ENCODE measurements at regions not wholly inside any gene's neighbourhood (a gene's known extent, or its start where the extent isn't known, plus 50 kb on each side); places are given as distances from the start of the nearest gene placed in this dataset.

DNA sequence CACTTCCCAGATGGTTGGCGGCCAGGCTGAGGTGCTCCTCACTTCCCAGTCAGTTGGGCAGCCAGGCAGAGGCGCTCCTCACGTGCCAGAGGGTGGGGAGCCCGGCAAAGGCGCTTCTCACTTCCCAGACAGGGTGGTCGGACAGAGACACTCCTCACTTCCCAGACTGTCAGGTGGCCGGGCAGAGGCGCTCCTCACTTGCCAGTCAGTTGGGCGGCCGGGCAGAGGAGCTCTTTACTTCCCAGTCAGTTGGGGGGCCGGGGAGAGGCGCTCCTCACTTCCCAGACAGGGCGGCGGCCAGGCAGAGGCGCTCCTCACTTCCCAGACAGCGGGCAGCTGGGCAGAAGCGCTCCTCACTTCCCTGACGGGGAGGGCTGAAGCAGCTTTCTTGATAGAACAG is 143.0 kb upstream of the ARID2 start:
- DNase-seq (ENCODE audit: low read depth in 1 of 2, low spot score in 1 of 2): no peak

- DNase-seq (ENCODE audit: low read depth in 1 of 2, low spot score in 1 of 2): no peak
These were observed 142.5 kb upstream of the ARID2 start for GRCh38 chr12:45587012-45587411.

DNA sequence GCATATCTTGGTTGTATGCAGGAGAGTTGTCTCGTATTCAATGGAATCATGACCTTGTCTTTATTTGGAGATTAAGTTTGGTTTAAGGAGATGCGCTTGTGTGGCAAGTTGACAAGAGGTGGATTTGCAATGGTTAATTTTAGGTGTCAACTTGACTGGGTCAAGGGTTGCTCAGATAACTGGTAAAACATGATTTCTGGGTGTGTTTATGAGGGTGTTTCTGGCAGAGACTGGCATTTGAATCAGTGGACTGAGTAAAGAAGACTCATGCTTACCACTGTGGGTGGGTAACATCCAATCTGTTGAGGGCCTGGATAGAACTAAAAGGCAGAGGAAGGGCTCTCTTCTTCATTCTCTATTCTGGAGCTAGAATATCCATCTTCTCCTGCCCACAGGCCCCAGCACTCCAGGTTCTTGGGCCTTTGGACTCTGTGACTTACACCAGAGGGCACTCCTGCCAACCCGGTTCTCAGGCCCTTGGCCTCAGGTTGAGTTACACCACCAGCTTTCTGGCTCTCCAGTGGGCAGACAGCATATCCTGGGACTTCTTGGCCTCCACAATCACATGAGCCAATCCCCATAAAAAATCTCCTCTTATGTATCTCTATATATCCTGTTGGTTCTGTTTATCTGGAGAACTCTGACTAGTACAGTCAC is 141.5 kb upstream of the ARID2 start:
- DNase-seq (ENCODE audit: low read depth in 1 of 2, low spot score in 1 of 2): no peak

DNA sequence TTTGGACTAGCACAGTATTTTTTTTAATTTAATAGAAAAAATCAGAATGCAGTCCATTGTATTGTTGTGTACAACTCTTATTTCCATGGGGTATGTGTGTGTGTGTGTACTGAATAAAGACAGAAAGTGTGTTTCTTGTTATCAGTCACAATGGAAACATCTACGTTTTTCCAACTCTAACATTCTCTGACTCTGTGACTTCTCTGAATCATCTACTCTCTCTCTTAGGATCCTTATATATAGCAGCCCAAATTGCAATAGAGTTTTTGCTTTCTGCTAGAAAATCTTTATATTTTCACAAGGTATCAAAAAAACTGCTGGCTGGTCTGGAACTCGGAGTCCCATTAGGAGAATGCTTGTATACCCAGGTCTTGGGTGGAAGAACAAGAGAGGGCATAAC is 138.9 kb upstream of the ARID2 start:
- no peak for DNase-seq (ENCODE audit: low read depth in 1 of 2, low spot score in 1 of 2)

- DNase-seq (ENCODE audit: low read depth in 1 of 2, low spot score in 1 of 2): no peak
These were observed 137.9 kb upstream of the ARID2 start for GRCh38 chr12:45591635-45592034.

GRCh38 chr12:45596366-45596765 is 133.1 kb upstream of the ARID2 start:
- no peak for DNase-seq (ENCODE audit: low read depth in 1 of 2, low spot score in 1 of 2)

GRCh38 chr12:45598336-45598735 is 131.2 kb upstream of the ARID2 start:
- DNase-seq (ENCODE audit: low read depth in 1 of 2, low spot score in 1 of 2): no peak

DNA sequence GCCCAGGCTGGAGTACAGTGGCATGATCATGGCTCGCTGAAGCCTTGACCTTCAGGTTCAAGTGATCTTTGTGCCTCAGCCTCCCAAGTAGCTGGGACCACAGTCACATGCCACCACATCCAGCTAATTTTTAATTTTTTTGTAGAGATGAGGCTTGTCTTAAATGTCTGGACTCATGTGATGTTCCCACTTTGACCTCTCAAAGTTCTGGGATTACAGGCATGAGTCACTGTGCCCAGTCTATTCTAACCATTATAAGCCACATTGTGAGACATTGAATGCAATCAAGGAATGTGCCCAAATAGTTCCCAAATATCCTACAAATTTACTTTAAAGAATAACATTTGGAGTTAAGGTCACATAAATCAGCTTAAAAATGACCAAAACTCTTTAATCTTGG is 130.7 kb upstream of the ARID2 start:
- DNase-seq (ENCODE audit: low read depth in 1 of 2, low spot score in 1 of 2): no peak

DNA sequence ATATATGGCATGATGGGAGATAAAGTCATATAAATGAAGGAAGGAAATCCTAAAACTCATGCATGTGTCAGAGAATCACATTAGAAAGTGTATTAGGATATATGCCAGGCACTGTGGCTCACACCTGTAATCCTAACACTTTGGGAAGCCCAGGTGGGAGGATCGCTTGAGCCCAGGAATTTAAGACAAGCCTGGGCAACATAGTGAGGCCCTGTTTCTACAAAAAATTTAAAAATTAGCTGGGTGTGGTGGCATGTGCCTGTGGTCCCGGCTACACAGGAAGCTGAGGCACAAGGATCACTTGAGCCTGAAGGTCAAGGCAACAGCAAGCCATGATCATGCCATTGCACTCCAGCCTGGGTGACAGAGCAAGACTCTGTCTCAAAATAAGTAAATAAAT is 130.3 kb upstream of the ARID2 start:
- DNase-seq (ENCODE audit: low read depth in 1 of 2, low spot score in 1 of 2): no peak

- no peak for DNase-seq (ENCODE audit: low read depth in 1 of 2, low spot score in 1 of 2)
These were observed 128.1 kb upstream of the ARID2 start for GRCh38 chr12:45601390-45601789.

GRCh38 chr12:45601888-45602287 is 127.6 kb upstream of the ARID2 start:
- DNase-seq (ENCODE audit: low read depth in 1 of 2, low spot score in 1 of 2): no peak

- no peak for DNase-seq (ENCODE audit: low read depth in 1 of 2, low spot score in 1 of 2)
These were observed 123.9 kb upstream of the ARID2 start for GRCh38 chr12:45605624-45606023.

GRCh38 chr12:45611061-45611460 is 118.4 kb upstream of the ARID2 start:
- no peak for DNase-seq (ENCODE audit: low read depth in 1 of 2, low spot score in 1 of 2)

GRCh38 chr12:45611495-45611894 is 118.0 kb upstream of the ARID2 start:
- no peak for DNase-seq (ENCODE audit: low read depth in 1 of 2, low spot score in 1 of 2)

- DNase-seq (ENCODE audit: low read depth in 1 of 2, low spot score in 1 of 2): no peak
These were observed 117.3 kb upstream of the ARID2 start for GRCh38 chr12:45612044-45612794.

DNA sequence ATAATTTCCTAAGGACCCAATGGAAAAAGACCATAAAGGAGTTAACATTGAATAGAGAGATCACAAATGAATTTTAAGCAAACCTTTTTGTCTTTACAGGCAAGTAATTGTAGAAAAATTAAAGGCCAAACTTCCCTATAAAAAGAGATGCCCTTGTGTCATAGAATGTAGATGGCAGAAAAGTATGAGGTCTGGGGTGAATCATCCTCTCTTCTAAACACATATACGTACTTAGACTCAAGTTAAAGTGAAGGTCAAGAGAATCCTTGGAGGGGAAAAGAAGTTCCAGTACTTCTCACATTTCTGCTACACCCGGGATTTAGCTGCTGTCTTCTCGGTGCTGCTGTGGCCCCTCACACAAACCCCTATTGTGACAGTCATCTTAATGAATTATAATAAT is 116.2 kb upstream of the ARID2 start:
- no peak for DNase-seq (ENCODE audit: low read depth in 1 of 2, low spot score in 1 of 2)

DNA sequence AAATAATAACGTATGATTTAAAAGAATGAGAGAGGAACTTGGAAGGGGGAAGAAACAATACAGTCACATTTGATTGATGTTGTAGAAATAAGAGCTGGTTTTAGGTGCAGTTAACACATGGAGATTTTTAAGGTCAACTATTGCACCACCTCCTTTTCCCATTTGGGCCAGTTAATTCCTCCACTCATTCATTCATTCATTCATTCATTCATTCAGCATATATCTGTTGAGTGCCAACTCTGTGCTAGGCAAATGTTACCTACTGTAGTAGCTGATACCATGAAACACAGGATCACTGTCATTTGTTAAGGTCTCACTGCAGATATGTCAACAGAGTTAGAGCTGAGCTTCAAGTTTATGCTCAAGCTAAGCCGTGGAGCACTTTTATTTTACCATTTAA is 115.7 kb upstream of the ARID2 start:
- no peak for DNase-seq (ENCODE audit: low read depth in 1 of 2, low spot score in 1 of 2)

GRCh38 chr12:45615268-45615667 is 114.2 kb upstream of the ARID2 start:
- DNase-seq (ENCODE audit: low read depth in 1 of 2, low spot score in 1 of 2): no peak

GRCh38 chr12:45619736-45620135 is 109.8 kb upstream of the ARID2 start:
- DNase-seq (ENCODE audit: low read depth in 1 of 2, low spot score in 1 of 2): no peak

- DNase-seq (ENCODE audit: low read depth in 1 of 2, low spot score in 1 of 2): no peak
These were observed 107.8 kb upstream of the ARID2 start for GRCh38 chr12:45621703-45622102.

GRCh38 chr12:45622210-45622937 is 107.1 kb upstream of the ARID2 start:
- DNase-seq (ENCODE audit: low read depth in 1 of 2, low spot score in 1 of 2): no peak

GRCh38 chr12:45623221-45623620 is 106.3 kb upstream of the ARID2 start:
- no peak for DNase-seq (ENCODE audit: low read depth in 1 of 2, low spot score in 1 of 2)

Measured in activated T-helper 1 cell treated with anti-CD3 and anti-CD28 coated beads, Interleukin-2, amount 50 U/mL, for 16 hours (primary cell).